Type B pancreatic cell (in vitro differentiated cells): ENCODE measurements at regions not wholly inside any gene's neighbourhood (a gene's known extent, or its start where the extent isn't known, plus 50 kb on each side); places are given as distances from the start of the nearest gene placed in this dataset.

Experiments
- DNase-seq: peaks from one replicate; pipeline ENCODE4 v3.0.0; 2021; ENCODE audit warnings: mixed read lengths; ENCODE audit not compliant: unreplicated experiment; ENCODE audit errors: extremely low spot score
- H3K27ac Mint-ChIP-seq: 2 replicates; pipeline ENCODE4 v1.8.0; 2021; ENCODE audit warnings: mild to moderate bottlenecking, mixed read lengths
- H3K27me3 Mint-ChIP-seq: 2 replicates; pipeline ENCODE4 v1.8.0; 2021; ENCODE audit warnings: mixed read lengths
- H3K36me3 Mint-ChIP-seq: 2 replicates; pipeline ENCODE4 v1.8.0; 2021; ENCODE audit warnings: mixed read lengths
- H3K4me1 Mint-ChIP-seq: one replicate; pipeline ENCODE4 v1.8.0; 2021; ENCODE audit warnings: mixed read lengths; ENCODE audit not compliant: unreplicated experiment
- H3K4me3 Mint-ChIP-seq: 2 replicates; pipeline ENCODE4 v1.8.0; 2021; ENCODE audit warnings: mild to moderate bottlenecking, mixed read lengths
- H3K9me3 Mint-ChIP-seq: 2 replicates; pipeline ENCODE4 v1.8.0; 2021; ENCODE audit warnings: mixed read lengths
- TF ChIP-seq, protein P1 (sequence below): fragments of 200-600 bp; sonication (generic); conservative IDR thresholded peaks from 2 replicates; pipeline ENCODE4 v1.5.0; 2021; ENCODE audit warnings: antibody characterized with exemption, mild to moderate bottlenecking

DNA sequence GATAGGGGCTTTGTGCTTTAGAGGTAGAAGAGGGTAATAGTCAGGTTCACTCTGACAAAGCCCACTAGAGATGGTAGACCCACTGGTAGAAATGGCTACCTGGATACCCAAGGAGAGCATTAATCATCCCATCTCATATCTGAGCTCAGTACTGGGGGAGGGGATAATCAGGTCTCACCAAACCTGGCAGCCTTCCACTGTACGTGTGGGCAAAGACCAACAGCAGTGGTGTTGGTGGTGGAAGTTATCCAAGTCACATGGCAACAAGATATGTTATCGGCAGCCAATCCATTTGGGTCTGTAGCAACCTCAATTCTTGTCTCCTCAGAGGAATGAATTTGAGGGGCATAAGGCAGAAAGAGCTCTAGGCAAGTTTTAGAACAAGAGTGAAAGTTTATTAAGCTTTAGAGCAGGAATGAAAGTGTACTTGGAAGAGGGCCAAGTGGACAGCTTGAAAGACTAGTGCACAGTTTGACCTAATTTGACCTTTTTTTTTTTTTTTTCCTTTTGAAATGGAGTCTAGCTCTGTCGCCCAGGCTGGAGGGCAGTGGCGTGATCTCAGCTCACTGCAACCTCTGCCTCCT lies 67.0 kb upstream of the CXCL13 start:
- Mint-ChIP-seq H3K27me3 (peaks cover 21% of the 10 kb centered on the region), H3K36me3 (no peaks in the 10 kb centered on the region), H3K9me3 (peaks cover 7% of the 10 kb centered on the region), H3K27ac (no peak overlapping the region), H3K4me1 (no peaks in the 10 kb centered on the region), H3K4me3 (no peak overlapping the region)
- TF ChIP-seq, protein P1, sequence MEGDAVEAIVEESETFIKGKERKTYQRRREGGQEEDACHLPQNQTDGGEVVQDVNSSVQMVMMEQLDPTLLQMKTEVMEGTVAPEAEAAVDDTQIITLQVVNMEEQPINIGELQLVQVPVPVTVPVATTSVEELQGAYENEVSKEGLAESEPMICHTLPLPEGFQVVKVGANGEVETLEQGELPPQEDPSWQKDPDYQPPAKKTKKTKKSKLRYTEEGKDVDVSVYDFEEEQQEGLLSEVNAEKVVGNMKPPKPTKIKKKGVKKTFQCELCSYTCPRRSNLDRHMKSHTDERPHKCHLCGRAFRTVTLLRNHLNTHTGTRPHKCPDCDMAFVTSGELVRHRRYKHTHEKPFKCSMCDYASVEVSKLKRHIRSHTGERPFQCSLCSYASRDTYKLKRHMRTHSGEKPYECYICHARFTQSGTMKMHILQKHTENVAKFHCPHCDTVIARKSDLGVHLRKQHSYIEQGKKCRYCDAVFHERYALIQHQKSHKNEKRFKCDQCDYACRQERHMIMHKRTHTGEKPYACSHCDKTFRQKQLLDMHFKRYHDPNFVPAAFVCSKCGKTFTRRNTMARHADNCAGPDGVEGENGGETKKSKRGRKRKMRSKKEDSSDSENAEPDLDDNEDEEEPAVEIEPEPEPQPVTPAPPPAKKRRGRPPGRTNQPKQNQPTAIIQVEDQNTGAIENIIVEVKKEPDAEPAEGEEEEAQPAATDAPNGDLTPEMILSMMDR = no peak
- no peak for DNase-seq
